HS-5 (cell line): ENCODE measurements at regions not wholly inside any gene's neighbourhood (a gene's known extent, or its start where the extent isn't known, plus 50 kb on each side); places are given as distances from the start of the nearest gene placed in this dataset.
A peak's percentile ranks its signal among the peaks of the same experiment; 100 is the strongest.

ENCODE experiments used
- DNase-seq: peaks from one replicate; pipeline ENCODE4 v3.0.0-alpha.2; 2012; ENCODE audit warnings: low read depth

DNA sequence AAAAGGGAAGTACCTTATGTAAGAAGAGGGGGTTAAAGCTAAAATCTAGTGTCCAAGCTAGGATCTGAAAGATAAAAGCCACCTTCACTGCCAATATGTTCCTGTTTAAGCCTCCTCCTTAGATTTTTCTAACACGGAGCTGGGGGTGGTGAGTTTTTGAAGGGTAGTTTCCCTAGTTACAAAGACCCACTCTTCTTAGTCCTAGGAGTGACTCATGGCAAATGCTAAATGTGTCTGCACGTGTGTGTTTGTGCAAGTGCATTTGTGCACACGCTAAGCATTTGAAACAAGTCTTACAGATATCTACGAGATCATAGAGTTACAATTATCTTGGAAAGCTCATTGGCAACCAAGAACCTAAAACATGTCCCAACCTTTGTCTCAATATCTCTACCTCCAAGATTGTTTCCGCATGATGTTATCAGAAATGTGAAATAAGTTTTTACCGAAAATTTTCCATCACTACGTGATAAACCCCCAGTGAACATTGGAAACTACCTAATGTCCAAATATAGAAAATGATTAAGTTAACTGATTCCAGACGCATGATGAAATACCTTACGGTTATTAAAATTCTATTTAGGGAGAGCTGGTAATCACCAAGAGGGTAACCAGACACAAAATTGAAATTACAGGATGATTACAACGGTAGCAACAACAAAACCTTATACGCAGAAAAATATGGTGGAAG, 78.0 kb upstream of the HRH2 start:
- no peak for DNase-seq

DNA sequence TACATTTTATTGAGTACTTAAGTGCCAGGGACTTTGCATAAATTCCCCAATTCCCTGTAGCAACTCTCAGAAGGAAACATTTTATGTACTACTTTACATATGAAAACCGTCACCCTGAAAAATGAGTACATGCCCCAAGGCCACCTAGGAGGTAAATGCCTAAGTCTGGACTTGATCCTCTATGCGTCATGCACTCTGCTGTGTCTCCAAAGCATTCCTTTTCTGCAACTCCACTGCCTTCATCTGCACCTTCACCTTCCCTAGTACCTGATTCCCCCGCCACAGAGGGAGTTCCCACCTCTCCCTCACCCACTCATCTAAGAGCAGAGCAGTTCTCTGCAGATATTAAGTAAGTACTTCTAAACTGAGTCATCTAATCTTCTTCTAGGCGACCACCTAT, 75.2 kb upstream of the HRH2 start:
- no peak for DNase-seq

DNA sequence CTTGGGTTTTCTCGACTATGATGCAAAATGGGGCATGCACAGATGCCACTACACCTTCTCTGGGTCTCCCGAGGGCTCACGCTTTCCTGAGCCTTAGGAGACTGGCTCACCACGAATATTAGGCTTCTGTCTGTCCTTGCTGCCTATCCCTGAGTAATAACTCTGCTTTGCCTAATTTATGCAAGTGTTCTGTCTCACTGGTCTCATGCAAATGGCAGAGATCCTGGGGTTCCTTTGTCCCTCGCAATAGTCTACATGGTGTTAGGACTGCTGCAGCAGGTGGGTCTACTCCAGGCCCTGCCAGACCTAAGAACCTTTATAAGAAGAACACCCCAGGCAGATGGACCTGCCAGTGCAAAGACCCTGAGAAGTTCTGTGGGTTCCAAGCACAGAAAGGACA, 72.3 kb upstream of the HRH2 start:
- DNase-seq, result no peak

DNA sequence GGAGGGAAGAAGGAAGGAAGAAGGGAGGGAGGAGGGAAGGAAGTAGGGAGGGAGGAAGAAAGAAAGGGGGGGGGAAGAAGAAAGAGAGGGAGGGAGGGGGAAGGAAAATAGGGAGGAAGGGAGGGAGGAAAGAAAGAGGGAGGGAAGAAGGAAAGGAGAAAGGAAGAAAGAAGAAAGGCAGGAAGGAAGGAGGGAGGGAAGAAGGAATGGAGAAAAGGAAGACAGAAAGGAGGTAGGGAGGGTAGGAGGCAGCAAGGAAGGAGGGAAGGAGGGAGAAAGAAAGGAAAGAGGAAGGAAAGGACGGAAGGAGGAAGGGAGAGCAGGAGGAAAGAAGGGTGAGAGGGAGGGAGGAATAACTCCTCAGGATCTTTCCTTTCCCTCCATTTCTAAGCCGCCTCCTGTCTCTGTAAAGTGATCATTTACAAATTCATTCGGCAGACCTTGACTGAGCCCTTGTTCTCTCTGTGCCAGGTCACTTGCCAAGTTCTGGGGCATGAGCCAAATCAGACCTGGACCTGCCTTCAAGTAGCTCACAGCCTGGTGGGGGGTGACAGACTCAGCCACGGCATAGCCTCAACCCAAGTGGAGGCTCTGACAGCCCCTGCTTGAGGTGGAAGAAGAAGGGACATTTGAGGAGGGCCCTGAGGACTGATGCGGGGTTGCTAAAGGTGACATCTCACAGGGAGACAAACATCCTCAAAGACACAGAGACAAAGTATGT, 69.0 kb upstream of the HRH2 start:
- no peak for DNase-seq

DNA sequence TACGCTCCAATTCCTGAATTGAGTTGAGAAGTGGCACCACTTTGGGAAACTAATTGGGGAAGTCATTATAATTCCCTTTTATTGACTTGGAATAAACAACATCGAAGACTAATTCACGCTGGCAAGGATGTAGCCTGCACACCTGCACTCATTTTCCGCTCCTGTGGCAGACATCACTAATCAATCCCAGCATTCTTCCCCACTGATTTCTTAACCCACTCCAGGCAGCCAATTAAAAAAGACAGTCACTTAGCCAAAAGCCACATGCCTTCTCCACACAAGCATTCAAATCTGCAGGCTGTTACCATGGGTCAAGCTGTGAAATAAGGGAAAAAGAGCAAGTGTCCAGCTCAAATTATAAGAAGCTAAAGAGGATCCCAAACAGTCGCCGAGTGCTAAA, 68.2 kb upstream of the HRH2 start:
- DNase-seq, result no peak

DNA sequence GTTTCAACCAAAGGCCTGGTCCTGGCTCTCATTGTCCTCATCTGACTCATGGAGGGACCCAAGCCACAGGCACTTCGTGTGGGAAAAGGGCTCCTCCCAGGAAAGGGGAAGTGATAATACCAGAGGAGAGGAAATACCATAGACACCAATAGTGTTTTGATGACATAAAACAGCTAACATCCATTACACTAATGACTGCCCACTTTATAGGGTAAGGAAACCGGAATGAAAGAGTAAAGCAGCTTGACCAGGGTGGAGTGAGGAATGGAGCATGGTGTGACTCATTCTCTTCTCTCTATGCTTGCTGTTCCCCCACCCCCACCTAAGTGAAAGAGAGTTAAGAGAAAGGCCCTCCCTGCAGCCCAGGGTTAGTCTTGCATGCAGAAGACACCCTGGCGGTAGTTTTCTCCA, 67.4 kb upstream of the HRH2 start:
- peak; percentile 84 for DNase-seq

DNA sequence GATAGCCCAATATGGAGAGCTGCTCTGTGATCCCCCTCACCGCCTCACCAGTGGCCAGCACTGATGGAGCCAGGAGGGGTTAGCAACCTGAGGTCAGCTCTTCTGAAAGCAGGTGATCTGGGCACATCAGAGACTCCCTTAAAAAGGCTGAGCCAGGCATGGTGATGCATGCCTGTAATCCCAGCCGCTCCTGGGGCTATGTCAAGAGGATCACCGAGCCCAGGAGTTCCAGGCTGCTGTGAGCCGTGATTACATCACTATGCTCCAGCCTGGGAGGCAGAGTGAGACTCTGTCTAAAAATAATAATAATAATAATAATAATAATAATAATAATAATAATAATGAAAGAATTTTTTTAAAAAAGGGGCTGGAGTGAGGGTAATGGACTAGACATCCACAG, 66.6 kb upstream of the HRH2 start:
- DNase-seq, result no peak

DNA sequence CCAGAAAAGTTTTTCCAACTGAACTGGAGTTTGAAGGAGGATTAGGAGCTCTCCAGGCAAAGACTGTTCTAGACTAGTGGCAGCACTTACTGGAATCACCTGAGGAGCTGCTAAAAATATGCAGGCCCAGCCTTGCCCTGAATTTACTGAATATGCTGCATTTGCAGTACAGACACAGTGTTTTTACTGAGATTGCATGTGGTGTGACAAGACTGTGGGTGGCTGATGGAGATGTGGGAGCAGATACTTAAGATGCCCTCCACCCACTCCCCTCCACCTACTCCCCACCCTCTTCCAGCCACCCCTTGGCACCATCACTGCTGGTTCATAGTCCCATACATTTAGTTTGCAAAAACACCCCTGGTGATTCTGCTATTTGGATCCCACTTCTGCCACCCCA, 64.1 kb upstream of the HRH2 start:
- DNase-seq, result no peak

DNA sequence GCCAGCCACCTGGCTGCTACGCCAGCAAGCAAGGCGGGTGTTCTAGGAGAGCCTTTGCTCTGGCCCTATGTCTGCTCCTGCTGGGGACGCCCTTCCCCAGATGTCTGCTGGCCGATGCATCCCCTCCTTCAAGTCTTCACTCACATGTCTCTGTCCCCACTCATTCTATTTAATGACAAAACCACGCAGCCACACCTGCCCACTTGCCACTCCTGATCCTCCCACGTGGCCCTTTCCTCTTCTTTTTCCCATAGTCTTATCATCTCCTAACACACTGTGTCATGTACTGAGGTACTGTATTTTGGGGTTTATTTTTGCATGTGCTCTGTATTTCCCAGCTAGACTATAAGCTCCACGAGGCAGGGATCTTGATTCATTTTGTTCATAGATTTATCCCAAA, 62.0 kb upstream of the HRH2 start:
- no peak for DNase-seq

DNA sequence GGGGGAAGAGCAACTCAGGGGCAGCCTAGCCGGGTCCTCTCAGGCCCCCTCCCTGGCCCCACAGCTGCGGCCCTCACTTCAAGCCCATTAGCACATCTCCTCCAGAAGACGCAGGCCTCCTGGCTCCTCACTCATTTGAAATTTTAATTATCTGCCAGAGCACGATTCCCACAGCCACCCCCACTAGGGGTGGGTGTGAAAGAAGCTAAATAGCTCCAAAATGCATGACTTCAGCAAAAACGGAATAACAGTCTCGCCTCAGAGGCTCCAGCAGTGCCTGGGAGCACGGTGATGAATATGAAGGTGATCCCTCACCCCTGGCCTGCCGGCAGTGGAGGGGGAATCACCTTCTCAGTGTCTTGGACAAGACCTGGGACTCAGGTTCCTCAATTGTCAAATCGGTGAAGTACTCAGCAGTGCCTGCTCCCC, 61.1 kb upstream of the HRH2 start:
- no peak for DNase-seq

DNA sequence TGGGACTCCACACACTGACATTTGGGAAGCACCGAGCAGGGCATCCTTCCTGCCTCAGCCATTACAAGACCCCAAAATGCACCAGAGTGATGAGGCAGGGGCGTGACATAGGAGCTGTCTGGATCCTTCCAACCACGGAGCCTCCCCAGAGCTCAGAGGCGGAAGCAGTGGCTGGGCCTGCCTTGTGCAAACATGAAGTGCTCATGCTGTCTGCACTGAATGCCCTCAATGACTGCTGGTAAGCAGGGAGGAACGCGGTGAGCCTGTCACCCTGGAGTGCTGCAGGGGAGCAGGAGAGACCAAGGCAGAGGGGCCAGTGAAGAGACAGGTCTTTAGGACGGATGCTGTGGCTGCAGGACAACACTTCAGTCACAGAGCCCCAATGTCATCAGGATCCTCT, 60.2 kb upstream of the HRH2 start:
- no peak for DNase-seq

DNA sequence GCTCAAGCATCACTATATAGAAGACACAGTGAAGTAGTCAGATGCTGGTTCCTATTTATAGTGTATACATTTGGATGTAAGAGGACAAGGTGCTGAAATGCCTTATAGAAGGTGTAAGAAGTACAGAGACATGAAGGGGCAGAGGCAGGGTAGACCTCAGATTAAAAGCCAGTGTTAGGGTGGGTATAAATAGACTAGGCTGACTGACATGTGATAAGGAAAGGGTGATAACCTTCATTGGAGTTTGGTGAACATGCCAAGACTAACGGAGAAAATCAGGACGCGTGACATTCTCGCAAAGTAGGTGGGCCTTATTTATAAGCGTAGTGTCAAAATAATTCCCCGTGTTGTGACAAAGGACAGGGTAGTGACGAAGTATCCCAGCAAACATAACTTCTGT, 59.1 kb upstream of the HRH2 start:
- no peak for DNase-seq

DNA sequence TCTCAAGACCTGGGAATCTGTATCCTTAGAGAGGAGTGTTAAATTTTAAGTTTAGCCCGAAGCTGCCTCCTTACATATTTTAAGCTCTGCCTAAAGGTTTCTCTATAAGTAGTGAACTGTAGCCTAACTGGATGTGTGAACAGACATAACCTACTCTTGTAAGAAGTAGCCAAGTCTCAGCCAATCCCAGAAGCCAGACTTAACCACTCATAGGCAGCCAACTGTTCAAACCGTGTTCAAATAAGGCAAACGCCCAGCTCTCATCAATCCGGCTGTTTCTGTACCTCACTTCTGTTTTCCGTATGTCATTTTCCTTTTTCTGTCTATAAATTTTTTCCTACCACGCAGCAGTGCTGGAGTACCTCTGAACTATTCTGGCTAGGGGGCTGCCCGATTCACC, 58.7 kb upstream of the HRH2 start:
- no peak for DNase-seq

DNA sequence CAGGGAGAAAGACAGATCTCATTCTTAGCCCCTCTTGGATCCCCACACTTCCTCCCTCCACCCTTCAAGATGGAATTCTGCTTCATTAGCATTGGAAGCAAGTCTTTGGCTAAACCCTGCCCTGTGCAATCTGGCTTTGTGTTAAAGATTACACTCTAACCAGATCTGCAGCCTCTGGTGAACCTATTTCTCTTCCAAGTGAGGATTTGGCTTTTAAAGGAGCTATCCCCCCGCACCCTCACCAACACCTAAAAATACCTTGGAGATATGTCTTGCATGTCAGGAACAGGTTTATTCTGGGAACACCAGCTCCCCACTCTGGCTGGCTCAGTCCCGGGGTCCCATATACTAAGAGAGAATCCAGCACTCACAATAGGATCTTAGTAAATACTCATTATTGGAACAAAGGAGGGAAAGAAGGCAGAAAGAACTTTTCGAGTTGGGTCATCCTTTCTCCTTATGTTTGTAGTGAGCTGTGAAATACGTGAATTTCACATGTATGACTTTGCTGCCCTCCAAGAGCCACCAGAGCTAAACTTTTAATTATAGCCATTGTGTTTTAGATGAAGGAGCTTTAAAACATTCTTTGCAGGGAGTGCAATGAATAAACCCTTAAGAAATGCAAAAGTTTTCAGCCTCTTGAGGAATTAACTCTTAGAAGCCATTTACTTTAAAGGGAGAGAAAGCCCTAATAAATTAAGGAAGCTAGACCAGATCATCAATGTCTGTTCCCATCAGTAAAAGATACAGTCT, 53.7 kb upstream of the HRH2 start:
- DNase-seq, result no peak

DNA sequence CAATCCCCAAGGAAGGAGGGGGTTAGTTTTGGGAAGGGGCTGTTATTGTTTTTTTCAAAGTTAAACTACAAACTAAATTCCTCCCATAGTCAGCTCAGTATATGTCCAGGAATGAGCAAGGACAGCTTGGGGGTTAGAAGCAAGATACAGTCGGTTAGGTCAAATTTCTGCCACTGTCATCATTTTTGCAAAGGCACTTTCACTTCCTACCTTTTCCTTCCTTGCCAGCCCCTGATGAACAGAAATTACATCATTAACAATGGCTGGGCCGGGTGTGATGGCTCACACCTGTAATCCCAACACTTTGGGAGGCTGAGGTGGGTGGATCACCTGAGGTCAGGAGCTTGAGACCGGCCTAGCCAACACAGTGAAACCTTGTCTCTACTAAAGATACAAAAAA, 51.5 kb upstream of the HRH2 start:
- DNase-seq, result no peak
